ENCODE measurements at regions not wholly inside any gene's neighbourhood (a gene's known extent, or its start where the extent isn't known, plus 50 kb on each side); places are given as distances from the start of the nearest gene placed in this dataset.

- TF ChIP-seq GATA2 (IDR thresholded peaks at IDR 0.05; ENCODE audit: low read depth, low read length): no peak
- no peak for TF ChIP-seq GATA3 (IDR thresholded peaks at IDR 0.05; ENCODE audit: low read depth, low read length)
These were observed 60.2 kb upstream of the STARD4 start for GRCh38 chr5:111572561-111572960.

Data from SH-SY5Y (cell line).